ENCODE measurements at regions not wholly inside any gene's neighbourhood (a gene's known extent, or its start where the extent isn't known, plus 50 kb on each side); places are given as distances from the start of the nearest gene placed in this dataset.

DNA sequence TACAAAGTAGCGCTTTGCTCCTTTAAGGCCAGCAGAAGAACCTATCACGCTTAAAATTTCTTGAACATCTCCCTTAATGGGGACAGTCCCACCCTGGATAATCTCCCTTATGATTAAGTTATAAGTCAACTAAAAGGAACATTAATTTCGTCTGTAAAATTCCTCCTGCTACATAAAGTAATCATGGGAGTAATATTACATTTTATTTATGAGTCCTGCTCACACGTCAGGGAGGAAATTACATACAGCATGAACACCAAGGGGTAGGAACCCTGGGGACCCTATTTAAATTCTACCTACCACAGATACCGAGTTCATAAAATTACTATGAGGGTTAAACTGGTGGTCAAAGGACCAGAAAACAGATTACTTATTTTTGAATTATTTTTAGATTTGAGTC lies 926.6 kb upstream of the MBL2 start:
- Histone ChIP-seq H3K27me3 (ENCODE audit: control insufficient read depth, extremely low read depth, insufficient read depth, low read length) (no peaks in the 10 kb centered on the region), H3K27ac (ENCODE audit: control insufficient read depth, insufficient read depth, low read length) (no peak overlapping the region), H3K9me1 (ENCODE audit: control insufficient read depth, extremely low read depth, insufficient read depth, low read length) (no peaks in the 10 kb centered on the region), H3K79me2 (ENCODE audit: control insufficient read depth, insufficient read depth, low read length) (no peaks in the 10 kb centered on the region), H4K20me1 (ENCODE audit: control insufficient read depth, extremely low read depth, insufficient read depth, low read length) (no peaks in the 10 kb centered on the region), H3K9ac (ENCODE audit: control insufficient read depth, extremely low read depth, insufficient read depth, low read length) (no peak overlapping the region), H3K9me3 (ENCODE audit: control insufficient read depth, low read depth, low read length) (no peaks in the 10 kb centered on the region), H3K4me2 (ENCODE audit: control insufficient read depth, extremely low read depth, insufficient read depth, low read depth, low read length) (no peak overlapping the region), H3K4me1 (ENCODE audit: control insufficient read depth, extremely low read depth, insufficient read depth, low read length) (no peaks in the 10 kb centered on the region), H3K36me3 (ENCODE audit: control insufficient read depth in 2 of 2, extremely low read depth in 1 of 2, insufficient read depth in 2 of 2, low read length in 2 of 2) (no peaks in the 10 kb centered on the region), H2AFZ (ENCODE audit: control insufficient read depth, low read length) (no peak overlapping the region), H3K4me3 (ENCODE audit: control insufficient read depth in 2 of 3, extremely low read depth in 1 of 3, insufficient read depth in 2 of 3, low read depth in 1 of 3, low read length in 3 of 3) (no peak overlapping the region)
- no peak for DNase-seq (ENCODE audit: low read depth, low spot score)
- dilution Hi-C loops (cut with MboI; ENCODE audit: extremely low pct_ligation_motif_present, low sequenced_read_pairs), result no loop called here
- TF ChIP-seq, protein P1, sequence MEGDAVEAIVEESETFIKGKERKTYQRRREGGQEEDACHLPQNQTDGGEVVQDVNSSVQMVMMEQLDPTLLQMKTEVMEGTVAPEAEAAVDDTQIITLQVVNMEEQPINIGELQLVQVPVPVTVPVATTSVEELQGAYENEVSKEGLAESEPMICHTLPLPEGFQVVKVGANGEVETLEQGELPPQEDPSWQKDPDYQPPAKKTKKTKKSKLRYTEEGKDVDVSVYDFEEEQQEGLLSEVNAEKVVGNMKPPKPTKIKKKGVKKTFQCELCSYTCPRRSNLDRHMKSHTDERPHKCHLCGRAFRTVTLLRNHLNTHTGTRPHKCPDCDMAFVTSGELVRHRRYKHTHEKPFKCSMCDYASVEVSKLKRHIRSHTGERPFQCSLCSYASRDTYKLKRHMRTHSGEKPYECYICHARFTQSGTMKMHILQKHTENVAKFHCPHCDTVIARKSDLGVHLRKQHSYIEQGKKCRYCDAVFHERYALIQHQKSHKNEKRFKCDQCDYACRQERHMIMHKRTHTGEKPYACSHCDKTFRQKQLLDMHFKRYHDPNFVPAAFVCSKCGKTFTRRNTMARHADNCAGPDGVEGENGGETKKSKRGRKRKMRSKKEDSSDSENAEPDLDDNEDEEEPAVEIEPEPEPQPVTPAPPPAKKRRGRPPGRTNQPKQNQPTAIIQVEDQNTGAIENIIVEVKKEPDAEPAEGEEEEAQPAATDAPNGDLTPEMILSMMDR (optimal IDR thresholded peaks at IDR 0.05 in 1 of 3, IDR thresholded peaks at IDR 0.05 in 1 of 3, conservative IDR thresholded peaks at IDR 0.05 in 1 of 3; ENCODE audit: extremely low read depth in 1 of 3, insufficient read depth in 2 of 3, low read length in 3 of 3), result no peak
- no peak for TF ChIP-seq EZH2 (IDR thresholded peaks at IDR 0.05; ENCODE audit: low read length)
- FAIRE-seq, result no peak

DNA sequence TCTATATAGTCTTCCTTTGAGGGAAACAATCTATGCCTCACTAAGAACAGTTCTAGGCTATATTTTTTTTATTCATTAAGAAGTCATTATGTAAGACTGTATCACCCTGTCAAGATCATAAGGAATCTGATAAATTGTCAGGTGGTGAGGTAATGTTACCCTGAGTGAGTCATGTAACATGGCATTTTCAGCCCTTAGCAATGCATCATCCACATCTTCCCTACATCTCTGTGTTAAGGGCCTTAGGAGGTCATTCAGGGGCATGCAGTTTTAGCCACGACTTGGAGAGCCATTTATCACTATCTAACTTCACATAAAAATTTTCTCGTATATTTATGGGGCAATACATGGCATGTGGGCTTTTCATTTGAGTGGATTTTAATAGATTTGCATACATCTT lies 924.5 kb upstream of the MBL2 start:
- Histone ChIP-seq H3K27ac (ENCODE audit: control insufficient read depth, insufficient read depth, low read length) (no peak overlapping the region), H3K9me1 (ENCODE audit: control insufficient read depth, extremely low read depth, insufficient read depth, low read length) (no peaks in the 10 kb centered on the region), H3K36me3 (ENCODE audit: control insufficient read depth in 2 of 2, extremely low read depth in 1 of 2, insufficient read depth in 2 of 2, low read length in 2 of 2) (no peaks in the 10 kb centered on the region), H3K4me1 (ENCODE audit: control insufficient read depth, extremely low read depth, insufficient read depth, low read length) (no peaks in the 10 kb centered on the region), H2AFZ (ENCODE audit: control insufficient read depth, low read length) (no peak overlapping the region), H4K20me1 (ENCODE audit: control insufficient read depth, extremely low read depth, insufficient read depth, low read length) (no peaks in the 10 kb centered on the region), H3K4me3 (ENCODE audit: control insufficient read depth in 2 of 3, extremely low read depth in 1 of 3, insufficient read depth in 2 of 3, low read depth in 1 of 3, low read length in 3 of 3) (no peak overlapping the region), H3K9ac (ENCODE audit: control insufficient read depth, extremely low read depth, insufficient read depth, low read length) (no peak overlapping the region), H3K9me3 (ENCODE audit: control insufficient read depth, low read depth, low read length) (no peaks in the 10 kb centered on the region), H3K79me2 (ENCODE audit: control insufficient read depth, insufficient read depth, low read length) (no peaks in the 10 kb centered on the region), H3K27me3 (ENCODE audit: control insufficient read depth, extremely low read depth, insufficient read depth, low read length) (no peaks in the 10 kb centered on the region), H3K4me2 (ENCODE audit: control insufficient read depth, extremely low read depth, insufficient read depth, low read depth, low read length) (no peak overlapping the region)
- TF ChIP-seq, protein P1 (optimal IDR thresholded peaks at IDR 0.05 in 1 of 3, IDR thresholded peaks at IDR 0.05 in 1 of 3, conservative IDR thresholded peaks at IDR 0.05 in 1 of 3; ENCODE audit: extremely low read depth in 1 of 3, insufficient read depth in 2 of 3, low read length in 3 of 3), result no peak
- TF ChIP-seq EZH2 (IDR thresholded peaks at IDR 0.05; ENCODE audit: low read length), result no peak
- dilution Hi-C loops (cut with MboI; ENCODE audit: extremely low pct_ligation_motif_present, low sequenced_read_pairs), result no loop called here
- FAIRE-seq (no peak), DNase-seq (ENCODE audit: low read depth, low spot score) (peak; percentile 1)
